Mononuclear cell (primary cell): ENCODE measurements at regions not wholly inside any gene's neighbourhood (a gene's known extent, or its start where the extent isn't known, plus 50 kb on each side); places are given as distances from the start of the nearest gene placed in this dataset.

Experiments
- H3K27me3 ChIP-seq: 2 replicates; pipeline ENCODE4 v1.6.0; 2011; ENCODE audit warnings: low read length, control low read depth; ENCODE audit not compliant: insufficient read depth
- H3K4me1 ChIP-seq: 2 replicates; pipeline ENCODE4 v1.5.1; 2011; ENCODE audit warnings: mild to moderate bottlenecking, low read length, control low read depth; ENCODE audit not compliant: insufficient read depth
- H3K4me3 ChIP-seq: 2 replicates; pipeline ENCODE4 v1.5.1; 2011; ENCODE audit warnings: mild to moderate bottlenecking, low read length, moderate library complexity
- H3K9me3 ChIP-seq: 2 replicates; pipeline ENCODE4 v1.5.1; 2011; ENCODE audit warnings: low read depth, mild to moderate bottlenecking, control low read depth, low read length

DNA sequence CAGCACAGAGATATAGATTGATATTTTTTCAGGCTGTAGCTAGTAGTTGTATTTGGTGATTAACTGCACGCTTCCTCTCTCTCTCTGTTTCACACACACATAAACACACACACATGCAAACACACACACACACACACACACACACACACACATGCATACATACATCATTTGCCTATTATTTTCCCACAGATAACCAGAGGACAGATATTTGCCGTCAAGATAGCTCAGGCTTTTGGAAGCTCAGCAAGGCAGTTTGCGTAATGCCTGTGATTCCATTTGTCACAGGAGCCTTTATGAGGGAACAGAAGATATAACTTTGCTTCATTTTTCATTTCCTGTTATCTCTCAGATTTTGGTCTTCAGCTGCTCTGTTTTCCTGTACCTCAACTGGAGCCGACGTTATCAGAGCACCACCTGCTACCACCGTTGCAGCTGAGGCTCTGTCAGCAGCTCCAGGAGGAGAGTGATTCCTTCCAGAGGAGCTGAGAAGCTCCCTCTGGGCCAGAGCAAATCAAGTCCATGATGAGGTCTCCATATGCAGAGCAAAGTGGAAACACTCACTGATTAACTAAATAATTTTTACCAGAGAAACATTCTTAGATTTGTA is 341.9 kb upstream of the PIK3C3 start:
- Histone ChIP-seq H3K9me3 (no peaks in the 10 kb centered on the region), H3K27me3 (no peaks in the 10 kb centered on the region), H3K4me3 (no peak overlapping the region), H3K4me1 (no peaks in the 10 kb centered on the region)

DNA sequence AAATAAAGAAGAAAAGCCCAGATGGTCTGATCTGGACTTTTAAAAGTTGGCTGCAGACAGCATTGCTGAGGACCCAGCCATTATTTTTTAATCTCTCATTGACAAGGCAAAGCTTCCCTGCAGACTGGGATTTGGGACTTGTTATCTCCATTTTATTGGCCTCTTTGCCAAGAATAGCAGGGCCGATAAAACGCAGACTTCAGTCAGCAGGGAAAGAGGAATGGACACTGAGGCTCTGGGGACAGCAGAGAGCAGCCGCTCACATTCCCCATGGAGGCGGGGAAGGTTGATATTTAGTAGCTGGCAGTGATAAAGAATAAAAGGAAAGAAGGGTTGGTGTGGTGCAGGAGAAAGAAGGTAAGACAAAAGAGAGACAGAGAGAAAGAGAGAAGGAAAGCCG is 350.1 kb upstream of the PIK3C3 start:
- no peak overlapping the region for H3K4me3 ChIP-seq
- no peaks in the 10 kb centered on the region for H3K9me3 ChIP-seq
- H3K27me3 ChIP-seq, result no peaks in the 10 kb centered on the region
- H3K4me1 ChIP-seq, result no peaks in the 10 kb centered on the region

DNA sequence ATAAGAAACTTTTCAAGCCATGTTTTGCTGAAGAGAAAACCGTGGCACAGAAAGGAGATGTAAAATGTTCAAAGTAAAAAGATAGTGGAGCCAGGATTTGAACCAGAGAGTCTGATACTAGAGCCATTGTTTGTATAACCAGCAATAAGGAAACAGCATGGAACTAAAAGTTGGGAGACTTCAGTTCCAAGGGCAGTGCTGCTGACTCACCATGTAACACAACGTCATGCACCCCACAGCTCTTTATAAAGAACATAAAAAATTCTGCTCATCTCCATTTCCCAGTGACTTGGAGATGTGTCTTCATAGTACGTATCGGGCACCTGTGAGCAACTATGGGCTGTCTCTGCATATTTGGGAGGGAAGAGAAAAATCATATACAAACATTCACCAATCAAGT is 353.0 kb upstream of the PIK3C3 start:
- H3K4me1 ChIP-seq, result no peaks in the 10 kb centered on the region
- no peak overlapping the region for H3K4me3 ChIP-seq
- no peaks in the 10 kb centered on the region for H3K9me3 ChIP-seq
- H3K27me3 ChIP-seq, result no peaks in the 10 kb centered on the region

DNA sequence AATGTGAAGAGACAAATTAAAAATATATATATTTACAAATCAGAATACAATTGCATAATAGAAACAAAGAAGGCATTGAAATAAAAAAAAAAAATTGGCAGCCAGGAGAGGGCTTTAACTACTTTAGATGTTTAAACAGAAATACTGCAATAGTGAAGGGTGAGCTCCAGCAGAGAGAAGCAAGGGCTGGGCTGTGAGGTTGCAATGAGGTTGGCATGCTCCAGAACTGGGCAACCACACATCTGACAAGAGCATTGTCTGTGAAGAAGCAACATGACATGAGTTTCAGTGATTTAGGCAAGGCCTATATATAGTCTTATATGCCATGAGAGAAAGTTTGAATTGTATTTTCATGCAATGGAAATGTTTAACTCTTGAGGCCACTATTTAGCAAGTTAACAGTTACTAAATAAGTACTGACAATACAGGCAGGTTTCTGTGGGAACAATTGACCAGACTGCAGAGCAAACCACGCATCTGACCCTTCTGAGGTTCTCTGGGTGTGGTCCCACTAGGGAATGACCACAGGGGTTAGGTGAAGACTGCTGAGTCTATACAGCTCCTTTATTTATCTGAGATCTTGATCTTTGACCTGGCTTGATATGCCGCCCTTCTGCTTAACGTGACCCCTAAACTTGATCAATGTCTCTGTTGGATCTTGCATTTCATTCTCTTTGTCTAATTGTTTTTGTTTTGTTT is 354.2 kb upstream of the PIK3C3 start:
- H3K4me3 ChIP-seq, result no peak overlapping the region
- H3K9me3 ChIP-seq, result no peaks in the 10 kb centered on the region

DNA sequence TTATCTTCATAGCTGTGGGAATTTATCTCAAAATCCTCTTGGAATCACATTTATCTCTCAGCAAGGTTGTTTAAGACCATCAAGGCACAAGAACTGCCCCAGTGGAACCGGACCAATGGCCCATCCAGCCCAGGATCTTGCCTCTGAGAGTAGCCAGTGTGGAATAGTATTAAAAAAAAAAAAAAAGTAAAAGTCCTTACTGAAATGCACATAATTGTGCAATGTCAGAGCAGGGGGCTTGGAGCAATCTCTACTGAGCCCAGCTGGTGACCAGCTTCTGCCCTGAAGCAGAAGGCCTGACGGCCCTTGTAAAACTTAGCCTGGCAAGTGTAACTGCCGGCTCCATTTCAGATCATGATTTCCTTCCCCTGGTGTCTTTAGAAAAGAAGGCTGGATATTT is 355.6 kb upstream of the PIK3C3 start:
- Histone ChIP-seq H3K4me3 (no peak overlapping the region), H3K4me1 (no peaks in the 10 kb centered on the region), H3K27me3 (no peaks in the 10 kb centered on the region), H3K9me3 (no peaks in the 10 kb centered on the region)

More for the DNA sequence above, 354.2 kb upstream of the PIK3C3 start:
- Histone ChIP-seq H3K27me3 (no peaks in the 10 kb centered on the region), H3K4me1 (no peaks in the 10 kb centered on the region)

DNA sequence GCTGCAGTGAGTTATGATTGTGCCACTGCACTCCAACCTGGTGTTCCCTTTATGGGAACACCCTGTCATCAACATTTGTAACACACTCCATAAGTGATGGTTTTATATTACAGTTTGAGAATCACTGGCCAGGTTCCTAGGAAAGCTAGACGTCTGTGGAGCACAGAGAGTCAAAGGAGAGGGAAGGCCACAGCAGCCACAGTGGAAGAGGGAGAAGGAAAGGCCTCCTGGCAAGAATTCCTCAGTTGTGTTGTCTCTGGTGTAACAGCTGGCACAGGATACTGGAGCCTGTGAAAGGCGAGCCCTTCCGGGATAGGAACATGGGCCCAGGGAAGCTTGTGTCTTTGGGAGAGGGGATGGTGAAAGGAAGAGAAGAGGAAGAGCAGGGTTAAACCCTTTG is 360.5 kb upstream of the PIK3C3 start:
- no peaks in the 10 kb centered on the region for H3K9me3 ChIP-seq
- no peak overlapping the region for H3K4me3 ChIP-seq
- H3K27me3 ChIP-seq, result no peaks in the 10 kb centered on the region
- no peaks in the 10 kb centered on the region for H3K4me1 ChIP-seq

DNA sequence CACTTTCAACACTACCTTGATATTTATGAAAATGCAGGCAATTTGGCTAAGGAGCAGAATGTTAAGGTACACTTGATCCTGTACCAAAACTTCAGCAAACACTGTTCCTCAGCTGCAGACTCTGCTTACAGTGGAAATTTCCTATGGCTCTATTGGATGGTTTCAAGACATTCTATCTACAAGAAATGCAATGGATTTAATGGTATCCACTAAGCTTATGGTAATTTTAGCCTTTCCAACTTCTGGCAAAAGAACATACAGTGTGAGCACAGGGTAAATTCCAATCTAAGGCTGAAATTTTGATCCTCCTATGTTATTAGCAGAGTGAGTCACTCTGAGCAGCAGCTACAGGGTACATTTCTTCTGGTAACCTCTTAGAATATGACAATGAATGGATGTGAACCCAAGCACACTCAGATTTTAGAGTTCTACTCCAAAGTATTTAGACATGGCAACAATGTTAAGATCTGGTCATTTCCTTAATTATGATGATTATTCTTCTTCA is 361.8 kb upstream of the PIK3C3 start:
- Histone ChIP-seq H3K4me3 (no peak overlapping the region), H3K9me3 (no peaks in the 10 kb centered on the region), H3K4me1 (no peaks in the 10 kb centered on the region), H3K27me3 (no peaks in the 10 kb centered on the region)

DNA sequence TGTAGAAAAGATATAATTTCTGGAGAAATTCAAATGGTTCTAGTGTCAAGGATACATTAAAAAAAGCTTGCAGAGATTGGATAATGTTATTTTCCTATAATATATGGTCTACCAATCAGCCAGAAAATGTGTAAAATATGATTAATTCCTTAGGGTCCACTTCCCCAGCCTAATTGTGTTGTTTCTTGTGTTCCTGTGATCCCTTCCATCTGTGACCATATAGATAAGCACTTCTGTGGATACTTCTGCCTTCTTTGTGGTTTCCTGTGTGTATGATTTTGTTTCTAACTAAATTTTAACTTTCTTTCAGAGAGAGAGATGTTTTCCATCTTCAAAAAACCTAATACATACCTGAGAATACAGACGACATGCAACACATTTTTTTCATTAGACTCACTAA is 367.1 kb upstream of the PIK3C3 start:
- no peak overlapping the region for H3K4me3 ChIP-seq
- no peaks in the 10 kb centered on the region for H3K9me3 ChIP-seq
- H3K4me1 ChIP-seq, result no peaks in the 10 kb centered on the region
- no peaks in the 10 kb centered on the region for H3K27me3 ChIP-seq

DNA sequence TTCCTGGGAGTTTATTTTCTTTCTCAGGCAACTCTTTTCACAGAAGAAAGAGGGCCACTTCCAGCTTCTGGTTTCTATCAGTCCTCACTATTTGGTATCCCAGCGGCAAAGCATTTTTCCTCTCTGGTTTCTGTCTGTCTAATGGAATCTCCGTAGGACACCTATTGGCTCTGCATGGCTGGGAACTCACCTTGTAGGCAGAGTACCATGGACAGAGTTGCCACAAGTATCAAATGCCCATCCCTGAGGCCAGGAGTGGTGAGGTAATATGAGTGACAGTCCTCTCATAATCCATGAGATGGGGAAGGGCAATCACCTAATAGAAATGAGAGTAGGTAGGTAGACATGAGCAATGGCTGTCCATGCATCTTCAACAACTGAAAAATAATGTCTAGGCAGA is 369.5 kb upstream of the PIK3C3 start:
- Histone ChIP-seq H3K4me1 (no peaks in the 10 kb centered on the region), H3K27me3 (no peaks in the 10 kb centered on the region), H3K9me3 (no peaks in the 10 kb centered on the region), H3K4me3 (no peak overlapping the region)

DNA sequence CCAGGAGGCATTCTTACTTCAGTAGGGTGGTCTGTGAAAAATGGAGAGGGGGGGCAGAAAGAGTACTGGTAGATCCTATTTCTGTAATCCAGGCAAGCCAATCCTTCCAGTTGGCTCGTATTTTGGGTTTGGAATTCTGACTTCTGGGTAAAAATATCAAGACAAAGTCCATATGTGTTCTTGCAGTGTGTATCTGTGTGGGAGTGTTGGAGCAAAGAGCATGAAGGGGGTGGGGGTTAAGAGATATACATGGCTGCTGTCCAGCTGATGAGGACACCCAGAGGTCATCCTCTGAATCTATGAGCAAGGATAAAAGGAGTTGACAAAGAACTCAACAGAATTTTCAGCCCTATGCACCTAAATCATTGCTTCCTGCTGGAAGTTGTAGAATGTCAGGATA is 375.8 kb upstream of the PIK3C3 start:
- no peaks in the 10 kb centered on the region for H3K27me3 ChIP-seq
- no peaks in the 10 kb centered on the region for H3K9me3 ChIP-seq
- H3K4me1 ChIP-seq, result no peaks in the 10 kb centered on the region
- no peak overlapping the region for H3K4me3 ChIP-seq

DNA sequence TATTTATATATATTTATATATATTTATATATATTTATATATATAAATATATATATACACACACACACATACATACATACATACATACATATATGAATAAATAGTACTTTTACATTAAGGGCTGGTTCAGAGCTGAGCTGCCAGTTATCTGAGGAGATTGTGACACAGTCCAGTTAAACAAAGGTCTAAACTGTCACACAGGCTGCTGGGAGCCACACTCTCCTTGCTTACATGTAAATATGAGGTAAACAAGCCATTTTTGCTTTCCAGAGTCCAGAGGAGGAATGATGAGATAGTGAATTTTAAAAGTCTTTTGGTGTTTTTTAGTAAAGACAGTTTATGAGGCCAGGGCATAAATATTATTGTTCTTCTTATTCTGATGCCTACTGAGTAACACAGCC is 377.5 kb upstream of the PIK3C3 start:
- Histone ChIP-seq H3K27me3 (no peaks in the 10 kb centered on the region), H3K9me3 (no peaks in the 10 kb centered on the region), H3K4me3 (no peak overlapping the region), H3K4me1 (no peaks in the 10 kb centered on the region)

DNA sequence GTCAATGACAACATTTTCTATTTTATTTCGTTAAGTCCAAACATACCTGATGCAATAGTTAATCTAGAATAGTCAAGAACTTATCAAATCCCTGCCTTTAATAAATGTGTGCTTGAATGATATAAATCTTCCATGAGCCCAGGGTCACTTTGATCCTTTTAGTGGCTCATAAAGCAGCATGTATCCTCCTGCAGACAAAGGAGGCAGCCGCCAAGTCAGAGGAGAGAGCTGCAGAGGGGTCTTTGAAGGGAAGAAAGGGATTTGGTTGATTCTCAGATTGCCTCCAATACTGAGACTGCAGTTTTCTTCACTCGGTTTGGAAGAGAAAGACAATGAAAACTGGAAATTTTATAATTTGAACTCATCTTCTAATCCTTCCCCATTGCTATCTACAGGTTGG is 378.4 kb upstream of the PIK3C3 start:
- Histone ChIP-seq H3K9me3 (no peaks in the 10 kb centered on the region), H3K27me3 (no peaks in the 10 kb centered on the region), H3K4me3 (no peak overlapping the region), H3K4me1 (no peaks in the 10 kb centered on the region)

DNA sequence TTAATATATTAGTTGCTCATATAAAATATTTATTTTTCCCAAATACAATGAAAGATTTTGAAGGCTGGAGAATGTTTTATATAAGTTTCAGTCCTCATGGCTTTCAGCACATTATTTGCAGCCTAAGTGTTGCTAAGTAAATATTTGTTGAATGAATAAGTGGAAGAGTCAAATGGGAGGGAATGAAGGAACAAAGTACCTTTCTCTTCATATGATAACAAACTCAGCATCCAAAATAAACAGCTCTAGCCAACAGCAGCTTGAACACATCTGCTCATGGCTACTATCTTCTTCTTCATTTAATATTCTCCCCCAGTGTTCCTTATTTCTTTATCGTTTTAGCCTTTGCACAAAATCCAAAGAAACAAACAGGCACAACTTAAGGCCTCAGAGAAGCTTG is 385.2 kb upstream of the PIK3C3 start:
- Histone ChIP-seq H3K27me3 (no peaks in the 10 kb centered on the region), H3K4me1 (no peaks in the 10 kb centered on the region), H3K4me3 (no peak overlapping the region), H3K9me3 (no peaks in the 10 kb centered on the region)

DNA sequence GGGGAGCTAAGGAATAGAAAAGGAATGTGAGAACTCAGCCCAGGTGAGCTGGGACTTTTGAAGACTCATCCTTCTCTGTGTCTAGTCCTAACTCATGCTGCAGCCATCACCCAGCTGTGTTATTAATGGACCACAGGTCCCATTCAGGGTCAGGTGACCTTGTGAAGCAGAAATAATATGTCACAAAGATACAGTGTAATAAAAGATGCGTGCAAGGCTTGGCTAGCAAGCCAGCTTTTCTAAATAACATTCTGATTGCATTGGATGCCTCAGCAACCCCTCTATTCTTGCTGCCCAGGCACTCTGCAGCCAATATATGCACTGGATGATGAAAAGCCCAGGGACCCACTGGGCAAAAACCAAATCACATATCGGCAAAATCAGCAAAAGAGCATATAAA is 393.1 kb upstream of the PIK3C3 start:
- Histone ChIP-seq H3K9me3 (no peaks in the 10 kb centered on the region), H3K4me1 (no peaks in the 10 kb centered on the region), H3K4me3 (no peak overlapping the region), H3K27me3 (no peaks in the 10 kb centered on the region)

DNA sequence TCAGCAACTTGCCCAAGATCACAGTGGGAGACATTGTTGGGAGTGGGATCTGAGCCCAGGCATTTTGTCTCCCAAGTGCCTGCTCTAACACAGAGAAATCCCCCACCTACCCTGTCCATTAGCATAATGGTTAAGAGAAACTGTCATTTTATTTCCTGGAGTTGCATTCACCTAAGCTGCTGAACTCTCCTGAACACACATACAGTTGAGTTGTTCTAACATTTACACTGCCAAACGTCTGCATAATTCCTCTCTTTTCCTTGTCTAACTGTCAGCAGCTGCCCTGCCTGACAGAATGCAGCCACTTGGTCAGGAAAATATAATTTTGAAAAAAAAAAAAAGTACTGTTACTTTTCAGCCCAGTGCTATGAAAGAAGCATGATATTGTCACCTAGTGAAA is 396.3 kb upstream of the PIK3C3 start:
- no peak overlapping the region for H3K4me3 ChIP-seq
- H3K27me3 ChIP-seq, result no peaks in the 10 kb centered on the region
- H3K9me3 ChIP-seq, result no peaks in the 10 kb centered on the region

DNA sequence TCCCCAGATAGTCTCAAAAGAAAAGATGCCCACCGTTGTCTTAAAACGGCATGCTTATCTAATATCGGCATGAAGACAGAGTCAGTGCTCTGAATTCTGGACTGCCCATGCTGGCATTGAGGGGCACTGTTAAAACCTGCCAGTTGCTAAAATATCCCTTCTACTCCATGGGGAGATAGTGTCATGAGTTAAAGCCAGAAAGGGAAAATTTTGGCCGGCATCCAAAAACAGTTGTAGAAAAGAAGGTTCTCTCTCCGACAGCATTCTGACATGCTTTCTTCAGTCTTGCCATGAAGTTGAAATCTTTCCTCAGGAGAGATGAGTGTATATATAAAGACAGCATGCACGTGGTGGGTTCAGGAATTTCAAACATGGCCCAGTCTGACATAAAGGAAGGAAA is 401.3 kb upstream of the PIK3C3 start:
- Histone ChIP-seq H3K9me3 (no peaks in the 10 kb centered on the region), H3K4me3 (no peak overlapping the region), H3K27me3 (no peaks in the 10 kb centered on the region), H3K4me1 (no peaks in the 10 kb centered on the region)

More for the DNA sequence above, 396.3 kb upstream of the PIK3C3 start:
- H3K4me1 ChIP-seq, result no peaks in the 10 kb centered on the region
